Activated T-helper 17 cell treated with anti-CD3 and anti-CD28 coated beads, Interleukin-2, amount 50 U/mL, for 72 hours (primary cell): ENCODE measurements at regions not wholly inside any gene's neighbourhood (a gene's known extent, or its start where the extent isn't known, plus 50 kb on each side); places are given as distances from the start of the nearest gene placed in this dataset.

ENCODE experiments used
- ATAC-seq: fragments of 150-1000 bp; cut with Tn5 transposase; replicated peaks from 2 replicates; pipeline ENCODE4 v1.10.0; 2021; ENCODE audit warnings: mild to moderate bottlenecking, moderate library complexity
- H3K27ac Mint-ChIP-seq: one replicate; pipeline ENCODE4 v1.8.0; 2022; ENCODE audit warnings: mixed read lengths
- H3K27me3 Mint-ChIP-seq: one replicate; pipeline ENCODE4 v1.8.0; 2022; ENCODE audit warnings: mixed read lengths
- H3K36me3 Mint-ChIP-seq: one replicate; pipeline ENCODE4 v1.8.0; 2022; ENCODE audit warnings: low read depth, mild to moderate bottlenecking, mixed read lengths
- H3K4me1 Mint-ChIP-seq: one replicate; pipeline ENCODE4 v1.8.0; 2022; ENCODE audit warnings: mixed read lengths
- H3K4me3 Mint-ChIP-seq: one replicate; pipeline ENCODE4 v1.8.0; 2022; ENCODE audit warnings: mild to moderate bottlenecking, mixed read lengths
- H3K9me3 Mint-ChIP-seq: one replicate; pipeline ENCODE4 v1.8.0; 2022; ENCODE audit warnings: mixed read lengths

DNA sequence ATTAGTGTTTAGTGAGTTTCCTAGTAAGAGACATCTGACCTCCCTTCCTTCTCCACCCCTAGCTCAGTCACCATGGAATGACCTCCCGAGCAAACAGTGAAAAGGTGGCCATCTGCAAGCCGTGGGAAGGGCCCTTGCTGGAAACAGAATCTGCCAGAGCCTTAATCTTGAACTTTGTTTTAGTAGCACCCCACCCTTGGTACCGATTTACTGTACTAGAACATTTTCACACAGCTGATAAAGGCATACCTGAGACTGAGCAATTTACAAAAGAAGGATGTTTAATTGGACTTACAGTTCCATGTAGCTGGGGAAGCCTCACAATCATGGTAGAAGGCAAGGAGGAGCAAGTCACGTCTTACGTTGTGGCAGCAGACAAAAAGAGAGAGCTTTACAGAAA is 655.8 kb downstream of the TSN start:
- H3K9me3 Mint-ChIP-seq, result peaks cover 9% of the 10 kb centered on the region
- H3K27me3 Mint-ChIP-seq, result no peaks in the 10 kb centered on the region
- H3K4me1 Mint-ChIP-seq, result no peaks in the 10 kb centered on the region
- no peak overlapping the region for H3K4me3 Mint-ChIP-seq
- no peak overlapping the region for H3K27ac Mint-ChIP-seq
- no peaks in the 10 kb centered on the region for H3K36me3 Mint-ChIP-seq
- ATAC-seq, result no peak

DNA sequence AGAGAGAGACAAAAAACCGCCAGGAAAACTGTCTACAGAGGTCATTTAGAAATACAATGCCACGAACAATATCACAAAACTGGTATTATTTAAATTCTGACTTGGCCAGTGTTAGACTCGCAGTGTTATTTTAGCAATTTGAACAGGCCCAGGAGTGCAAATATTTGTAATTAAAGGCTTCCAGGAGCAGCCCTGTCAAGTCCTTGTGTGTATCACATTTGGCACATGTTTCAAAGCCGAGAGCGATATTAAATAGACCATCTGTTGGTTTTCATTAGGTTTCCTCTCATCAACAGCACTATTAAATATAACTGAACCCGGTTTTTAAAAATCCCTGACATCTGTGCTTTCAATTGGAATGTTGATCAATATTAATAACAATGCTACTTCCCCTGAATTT is 656.9 kb downstream of the TSN start:
- Mint-ChIP-seq H3K36me3 (no peaks in the 10 kb centered on the region), H3K9me3 (peaks cover 9% of the 10 kb centered on the region), H3K27me3 (no peaks in the 10 kb centered on the region), H3K4me3 (no peak overlapping the region), H3K27ac (no peak overlapping the region), H3K4me1 (no peaks in the 10 kb centered on the region)
- ATAC-seq, result no peak

GRCh38 chr2:122414902-122415301 is 659.5 kb downstream of the TSN start:
- Mint-ChIP-seq H3K36me3 (no peaks in the 10 kb centered on the region), H3K4me1 (no peaks in the 10 kb centered on the region), H3K4me3 (no peak overlapping the region), H3K27ac (no peak overlapping the region), H3K9me3 (peaks cover 14% of the 10 kb centered on the region), H3K27me3 (no peaks in the 10 kb centered on the region)
- ATAC-seq, result no peak

- peaks cover 5% of the 10 kb centered on the region for H3K9me3 Mint-ChIP-seq
These were observed 661.7 kb downstream of the TSN start for GRCh38 chr2:122417114-122417513.

DNA sequence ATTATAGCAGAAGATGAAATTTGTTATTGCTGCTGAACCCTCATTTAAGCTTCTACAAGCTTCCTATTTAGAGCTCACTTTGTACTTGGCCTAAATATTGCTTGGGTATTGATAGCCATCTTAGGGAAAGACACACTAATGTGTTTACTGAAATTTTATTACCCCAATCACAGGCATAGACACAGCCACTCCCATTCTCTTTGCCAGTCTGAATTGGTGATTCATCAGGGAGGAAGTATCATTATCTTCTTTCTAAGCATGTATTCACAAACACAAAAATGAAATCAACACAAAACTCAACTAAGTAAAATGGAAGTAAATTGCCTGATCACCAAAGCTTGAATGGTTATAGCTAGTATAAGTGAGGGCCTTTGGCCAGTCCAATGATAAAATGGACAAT is 666.3 kb downstream of the TSN start:
- H3K4me3 Mint-ChIP-seq, result no peak overlapping the region
- H3K36me3 Mint-ChIP-seq, result no peaks in the 10 kb centered on the region
- no peak for ATAC-seq
- H3K4me1 Mint-ChIP-seq, result no peaks in the 10 kb centered on the region
- H3K27me3 Mint-ChIP-seq, result no peaks in the 10 kb centered on the region
- H3K9me3 Mint-ChIP-seq, result peaks cover 10% of the 10 kb centered on the region
- H3K27ac Mint-ChIP-seq, result no peak overlapping the region

More at GRCh38 chr2:122417114-122417513, 661.7 kb downstream of the TSN start:
- Mint-ChIP-seq H3K27me3 (no peaks in the 10 kb centered on the region), H3K4me1 (no peaks in the 10 kb centered on the region), H3K4me3 (no peak overlapping the region), H3K27ac (no peak overlapping the region), H3K36me3 (no peaks in the 10 kb centered on the region)
- no peak for ATAC-seq

DNA sequence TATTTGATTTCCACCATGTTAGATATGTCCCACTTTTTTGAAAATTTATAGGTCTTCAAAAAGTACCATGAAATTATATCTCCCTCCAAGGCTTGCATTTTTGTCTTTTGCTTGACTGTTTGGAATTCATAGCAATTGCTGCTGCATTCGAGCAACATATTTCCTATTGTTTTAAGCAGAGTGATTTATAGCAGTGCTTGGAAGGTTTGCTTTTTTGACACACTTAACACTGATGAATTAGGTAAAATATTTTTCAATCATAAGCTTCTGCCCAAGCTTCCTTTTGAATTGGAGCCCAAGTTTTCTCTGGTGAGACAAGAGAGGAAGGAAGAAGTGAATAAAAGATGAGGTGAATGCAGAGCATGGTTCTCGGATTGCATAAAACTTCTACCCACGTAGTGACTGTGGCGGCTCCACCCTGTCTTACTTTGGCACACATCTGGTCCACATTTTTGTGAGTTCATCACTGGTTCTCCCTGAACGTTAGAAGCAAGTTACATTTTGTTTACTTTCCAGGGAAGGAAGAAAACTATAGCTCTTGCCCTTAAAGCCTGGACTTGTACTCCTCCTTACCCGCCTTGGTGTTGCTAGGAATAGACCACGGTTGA is 667.0 kb downstream of the TSN start:
- H3K36me3 Mint-ChIP-seq, result no peaks in the 10 kb centered on the region
- H3K4me1 Mint-ChIP-seq, result no peaks in the 10 kb centered on the region
- H3K27ac Mint-ChIP-seq, result no peak overlapping the region
- H3K9me3 Mint-ChIP-seq, result peaks cover 14% of the 10 kb centered on the region
- H3K4me3 Mint-ChIP-seq, result no peak overlapping the region
- H3K27me3 Mint-ChIP-seq, result no peaks in the 10 kb centered on the region
- no peak for ATAC-seq

DNA sequence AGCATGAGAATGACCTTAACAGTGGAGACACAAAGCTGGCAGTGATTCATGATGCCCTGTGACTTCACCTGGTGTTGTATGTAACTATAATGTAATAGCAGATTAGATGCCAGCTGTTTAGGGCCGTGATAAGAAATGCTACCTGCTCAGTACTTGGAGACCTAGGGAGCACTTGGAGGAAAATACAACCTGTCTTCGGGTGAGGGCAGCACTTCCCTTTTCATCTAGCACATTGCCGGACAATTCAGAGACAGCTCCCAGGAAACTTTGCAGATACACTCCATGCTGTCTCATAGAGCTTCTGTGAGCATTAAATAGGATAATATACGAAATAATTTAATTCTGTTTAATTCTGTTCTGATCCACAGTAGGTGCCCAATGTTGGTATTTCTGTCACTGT is 668.5 kb downstream of the TSN start:
- Mint-ChIP-seq H3K9me3 (peaks cover 9% of the 10 kb centered on the region), H3K36me3 (no peaks in the 10 kb centered on the region), H3K4me3 (no peak overlapping the region), H3K27me3 (no peaks in the 10 kb centered on the region), H3K4me1 (no peaks in the 10 kb centered on the region), H3K27ac (no peak overlapping the region)
- no peak for ATAC-seq

DNA sequence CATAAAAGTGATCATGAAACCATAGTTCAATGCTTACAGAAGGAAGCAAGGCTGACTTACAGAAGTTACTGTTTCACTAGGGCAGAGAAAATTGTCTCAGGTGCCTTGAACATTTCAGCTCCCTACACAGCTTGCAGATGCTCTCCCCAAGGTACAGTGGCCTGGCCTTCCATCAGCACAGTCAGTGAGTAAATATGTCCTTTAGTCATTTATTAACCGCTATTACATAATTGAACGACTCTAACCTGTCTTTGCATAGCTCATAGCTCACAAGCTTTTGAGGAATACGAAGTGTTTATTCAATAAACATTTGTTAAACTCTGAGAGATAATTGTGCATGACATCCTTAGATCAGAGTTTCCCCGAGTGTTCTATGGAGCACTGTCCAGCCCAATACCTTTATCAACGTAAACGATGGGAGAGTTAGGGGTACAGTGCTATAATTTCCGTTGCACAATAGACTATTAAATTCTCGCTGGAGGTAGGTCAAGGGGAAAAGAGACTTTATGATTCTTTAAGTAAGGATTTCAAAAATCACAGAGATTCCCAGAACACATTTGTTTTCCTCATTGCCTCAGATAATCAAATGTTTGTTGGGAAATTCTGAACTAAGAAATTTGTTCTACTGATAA is 677.8 kb downstream of the TSN start:
- no peaks in the 10 kb centered on the region for H3K27me3 Mint-ChIP-seq
- no peak overlapping the region for H3K4me3 Mint-ChIP-seq
- H3K36me3 Mint-ChIP-seq, result no peaks in the 10 kb centered on the region
- no peaks in the 10 kb centered on the region for H3K4me1 Mint-ChIP-seq
- H3K9me3 Mint-ChIP-seq, result no peaks in the 10 kb centered on the region
- H3K27ac Mint-ChIP-seq, result no peak overlapping the region
- no peak for ATAC-seq

DNA sequence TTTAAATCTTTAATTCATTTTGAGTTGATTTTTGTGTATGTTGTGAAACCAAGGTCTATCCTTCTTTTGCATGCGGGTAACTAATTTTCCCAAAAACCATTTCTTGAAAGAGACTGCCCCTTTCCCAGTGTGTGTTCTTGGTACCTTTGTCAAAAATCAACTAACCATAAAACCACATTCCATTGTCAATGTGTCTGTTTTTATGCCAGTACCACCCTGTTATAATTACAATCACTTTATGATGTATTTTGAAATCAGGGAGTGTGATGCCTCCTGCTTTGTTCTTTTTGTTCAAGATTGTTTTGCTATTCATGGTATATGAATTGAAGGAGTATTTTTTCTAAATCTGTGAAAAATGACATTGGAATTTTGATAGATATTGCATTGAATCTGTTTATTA is 689.6 kb downstream of the TSN start:
- no peak for ATAC-seq
- no peaks in the 10 kb centered on the region for H3K4me1 Mint-ChIP-seq
- no peaks in the 10 kb centered on the region for H3K9me3 Mint-ChIP-seq
- no peak overlapping the region for H3K4me3 Mint-ChIP-seq
- no peaks in the 10 kb centered on the region for H3K27me3 Mint-ChIP-seq
- no peaks in the 10 kb centered on the region for H3K36me3 Mint-ChIP-seq
- no peak overlapping the region for H3K27ac Mint-ChIP-seq

DNA sequence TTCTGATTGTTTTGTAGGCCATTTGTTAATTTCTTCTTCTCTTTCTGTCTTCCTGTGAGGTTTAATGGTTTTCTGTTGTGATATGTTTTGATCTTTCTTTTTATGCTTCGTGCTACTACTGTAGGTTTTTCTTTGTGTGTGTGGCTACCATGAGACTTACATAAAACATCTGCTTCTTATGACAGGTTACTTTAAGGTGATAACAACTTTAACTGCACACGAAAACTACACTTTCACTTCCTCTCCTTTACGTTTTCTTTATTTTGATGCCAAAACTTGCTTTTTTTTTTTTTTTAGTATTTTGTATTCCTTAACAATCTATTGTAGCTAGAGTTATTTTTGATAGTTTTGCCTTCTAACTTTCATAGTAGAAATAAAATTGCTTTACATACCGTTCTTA is 691.3 kb downstream of the TSN start:
- H3K4me1 Mint-ChIP-seq, result no peaks in the 10 kb centered on the region
- H3K36me3 Mint-ChIP-seq, result no peaks in the 10 kb centered on the region
- peaks cover 5% of the 10 kb centered on the region for H3K9me3 Mint-ChIP-seq
- H3K4me3 Mint-ChIP-seq, result no peak overlapping the region
- no peak overlapping the region for H3K27ac Mint-ChIP-seq
- no peak for ATAC-seq
- H3K27me3 Mint-ChIP-seq, result no peaks in the 10 kb centered on the region

DNA sequence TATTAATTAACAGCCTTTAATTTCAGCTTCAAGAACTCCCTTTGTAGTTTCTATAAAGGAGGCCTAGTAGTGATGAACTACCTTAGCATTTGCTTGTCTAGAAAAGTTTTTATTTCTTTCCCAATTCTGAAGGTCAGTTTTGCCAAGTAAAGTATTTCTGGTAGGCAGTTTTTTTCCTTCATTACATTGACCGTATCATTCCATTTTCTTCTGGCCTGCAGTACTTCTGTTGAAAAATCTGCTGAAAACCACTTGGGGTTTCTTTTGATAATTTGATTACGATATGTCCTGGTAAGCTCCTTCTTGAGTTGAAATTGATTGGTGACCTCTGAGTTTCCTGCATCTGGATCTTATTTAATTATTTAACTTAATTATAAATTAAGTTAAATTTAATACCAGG is 691.8 kb downstream of the TSN start:
- H3K9me3 Mint-ChIP-seq, result peaks cover 5% of the 10 kb centered on the region
- H3K4me3 Mint-ChIP-seq, result no peak overlapping the region
- no peaks in the 10 kb centered on the region for H3K4me1 Mint-ChIP-seq
- H3K27me3 Mint-ChIP-seq, result no peaks in the 10 kb centered on the region
- ATAC-seq, result no peak
- H3K27ac Mint-ChIP-seq, result no peak overlapping the region
- H3K36me3 Mint-ChIP-seq, result no peaks in the 10 kb centered on the region

GRCh38 chr2:122451040-122451439 is 695.6 kb downstream of the TSN start:
- no peak overlapping the region for H3K27ac Mint-ChIP-seq
- no peak overlapping the region for H3K4me3 Mint-ChIP-seq
- no peaks in the 10 kb centered on the region for H3K36me3 Mint-ChIP-seq
- ATAC-seq, result no peak
- no peaks in the 10 kb centered on the region for H3K27me3 Mint-ChIP-seq
- H3K9me3 Mint-ChIP-seq, result peaks cover 13% of the 10 kb centered on the region
- no peaks in the 10 kb centered on the region for H3K4me1 Mint-ChIP-seq

DNA sequence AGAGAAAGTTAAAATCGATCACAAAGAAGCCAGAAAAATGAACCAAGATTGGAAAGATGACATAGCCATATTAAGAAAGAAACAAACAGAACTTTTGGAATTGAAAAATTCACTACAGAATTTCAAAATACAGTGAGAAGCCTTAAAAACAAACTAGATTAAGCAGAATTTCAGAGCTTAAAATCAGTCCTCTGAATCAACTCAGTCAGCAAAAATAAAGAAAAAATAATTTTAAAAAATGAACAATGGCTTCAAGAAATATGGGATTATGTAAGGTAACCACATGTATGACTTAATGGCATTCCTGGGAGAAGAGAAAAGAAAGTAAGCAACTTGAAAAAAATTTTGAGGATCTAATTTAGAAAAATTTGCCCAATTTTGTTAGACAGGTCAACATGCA is 696.2 kb downstream of the TSN start:
- no peak overlapping the region for H3K4me3 Mint-ChIP-seq

GRCh38 chr2:122469147-122469546 is 713.7 kb downstream of the TSN start:
- no peaks in the 10 kb centered on the region for H3K4me1 Mint-ChIP-seq
- no peak overlapping the region for H3K27ac Mint-ChIP-seq
- H3K4me3 Mint-ChIP-seq, result no peak overlapping the region
- no peak for ATAC-seq
- H3K27me3 Mint-ChIP-seq, result no peaks in the 10 kb centered on the region
- H3K36me3 Mint-ChIP-seq, result no peaks in the 10 kb centered on the region
- no peaks in the 10 kb centered on the region for H3K9me3 Mint-ChIP-seq

More for the DNA sequence above, 696.2 kb downstream of the TSN start:
- no peaks in the 10 kb centered on the region for H3K27me3 Mint-ChIP-seq
- H3K36me3 Mint-ChIP-seq, result no peaks in the 10 kb centered on the region
- no peak for ATAC-seq
- no peaks in the 10 kb centered on the region for H3K4me1 Mint-ChIP-seq
- H3K9me3 Mint-ChIP-seq, result peaks cover 13% of the 10 kb centered on the region
- no peak overlapping the region for H3K27ac Mint-ChIP-seq

GRCh38 chr2:122471753-122472152 is 716.3 kb downstream of the TSN start:
- Mint-ChIP-seq H3K27me3 (no peaks in the 10 kb centered on the region), H3K9me3 (no peaks in the 10 kb centered on the region), H3K27ac (no peak overlapping the region), H3K36me3 (no peaks in the 10 kb centered on the region), H3K4me1 (no peaks in the 10 kb centered on the region), H3K4me3 (no peak overlapping the region)
- no peak for ATAC-seq

DNA sequence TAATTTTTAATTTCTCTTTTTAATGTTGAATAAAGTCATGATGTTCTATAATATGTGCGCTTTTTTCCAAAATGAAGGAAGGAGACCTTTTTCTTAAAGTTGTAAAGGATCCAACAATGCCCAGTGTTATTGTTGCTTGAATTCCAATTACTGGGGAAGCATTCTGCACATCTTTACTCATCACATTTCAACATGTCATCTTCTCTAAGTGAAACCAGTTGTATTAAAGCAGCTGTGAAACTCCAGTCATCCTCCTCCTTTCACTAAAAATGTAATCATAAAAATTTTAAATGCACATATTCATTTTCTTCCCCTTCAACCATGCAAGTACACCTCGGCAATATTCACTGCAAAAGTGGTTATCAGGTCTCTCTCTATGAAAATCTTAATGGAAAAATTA is 722.7 kb downstream of the TSN start:
- Mint-ChIP-seq H3K9me3 (peaks cover 3% of the 10 kb centered on the region), H3K36me3 (no peaks in the 10 kb centered on the region), H3K4me1 (no peaks in the 10 kb centered on the region), H3K4me3 (no peak overlapping the region), H3K27ac (no peak overlapping the region), H3K27me3 (no peaks in the 10 kb centered on the region)
- ATAC-seq, result no peak
